ENCODE measurements at regions not wholly inside any gene's neighbourhood (a gene's known extent, or its start where the extent isn't known, plus 50 kb on each side); places are given as distances from the start of the nearest gene placed in this dataset.

GRCh38 chr17:83151056-83151441 is 71.6 kb downstream of the METRNL start:
- no peak overlapping the region for H3K4me3 ChIP-seq (ENCODE audit: low read length in 3 of 3)
- H3K27me3 ChIP-seq (ENCODE audit: control insufficient read depth in 3 of 3, insufficient read depth in 3 of 3, low read length in 3 of 3): peaks cover 28 to 65% (median 35%) of the 10 kb centered on the region in 3 donors
- no peaks in the 10 kb centered on the region for H3K9me3 ChIP-seq (ENCODE audit: control insufficient read depth in 3 of 3, low read length in 3 of 3)
- no peak overlapping the region for H3K9ac ChIP-seq (ENCODE audit: low read depth in 1 of 3, low read length in 3 of 3)
- peaks cover 3 to 24% (median 6%) of the 10 kb centered on the region in 3 donors for H3K4me1 ChIP-seq (ENCODE audit: control insufficient read depth in 3 of 3, insufficient read depth in 3 of 3, low read length in 3 of 3)
- no peaks in the 10 kb centered on the region for H3K36me3 ChIP-seq (ENCODE audit: control insufficient read depth in 3 of 3, insufficient read depth in 3 of 3, low read length in 3 of 3)
- H3K27ac ChIP-seq (ENCODE audit: low read depth, low read length): no peak overlapping the region

DNA sequence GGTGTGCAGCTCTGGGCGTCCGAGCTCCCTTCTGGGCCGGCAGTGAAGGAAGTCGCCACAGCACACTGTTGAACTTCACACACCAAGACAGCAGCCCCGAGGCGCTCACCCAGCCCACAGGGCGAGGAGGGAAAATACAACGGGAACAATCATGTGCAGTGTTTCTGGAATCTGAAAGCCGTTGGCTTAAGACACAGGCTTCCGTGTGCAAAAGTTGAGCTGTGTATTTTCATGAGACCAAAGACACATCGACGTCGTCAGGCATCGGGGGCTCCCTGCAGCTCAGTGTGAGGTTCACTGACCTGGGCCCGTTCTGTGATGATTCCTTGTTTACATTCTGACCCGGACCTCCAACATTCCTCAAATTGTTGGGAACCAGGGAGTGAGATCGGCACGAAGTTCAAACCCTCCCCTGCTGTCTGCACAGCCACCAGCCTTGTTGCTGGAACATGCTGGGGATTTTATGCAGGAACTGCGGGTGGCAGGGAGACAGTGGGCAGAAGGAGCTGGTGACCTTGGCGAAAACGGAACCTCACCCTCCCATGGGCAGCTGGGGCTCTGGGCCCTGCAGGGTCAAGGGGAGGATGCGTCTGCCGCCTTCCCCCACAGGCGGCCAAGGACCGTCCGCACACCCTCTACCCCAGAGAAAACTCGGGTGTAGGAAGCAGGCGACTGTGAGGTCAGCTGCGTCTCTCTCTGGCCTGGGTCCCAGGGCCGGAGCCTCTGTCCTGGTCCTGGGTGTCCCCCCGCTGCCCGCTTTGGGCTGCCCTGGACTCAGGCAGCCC is 72.2 kb downstream of the METRNL start:
- Histone ChIP-seq H3K9me3 (ENCODE audit: control insufficient read depth in 3 of 3, low read length in 3 of 3) (no peaks in the 10 kb centered on the region), H3K4me3 (ENCODE audit: low read length in 3 of 3) (no peak overlapping the region), H3K36me3 (ENCODE audit: control insufficient read depth in 3 of 3, insufficient read depth in 3 of 3, low read length in 3 of 3) (no peaks in the 10 kb centered on the region), H3K27ac (ENCODE audit: low read depth, low read length) (no peak overlapping the region), H3K4me1 (ENCODE audit: control insufficient read depth in 3 of 3, insufficient read depth in 3 of 3, low read length in 3 of 3) (peaks cover 3 to 24% (median 6%) of the 10 kb centered on the region in 3 donors), H3K27me3 (ENCODE audit: control insufficient read depth in 3 of 3, insufficient read depth in 3 of 3, low read length in 3 of 3) (peaks cover 28 to 65% (median 41%) of the 10 kb centered on the region in 3 donors), H3K9ac (ENCODE audit: low read depth in 1 of 3, low read length in 3 of 3) (peak overlapping the region in 1 of 3 donors; percentile 23)

DNA sequence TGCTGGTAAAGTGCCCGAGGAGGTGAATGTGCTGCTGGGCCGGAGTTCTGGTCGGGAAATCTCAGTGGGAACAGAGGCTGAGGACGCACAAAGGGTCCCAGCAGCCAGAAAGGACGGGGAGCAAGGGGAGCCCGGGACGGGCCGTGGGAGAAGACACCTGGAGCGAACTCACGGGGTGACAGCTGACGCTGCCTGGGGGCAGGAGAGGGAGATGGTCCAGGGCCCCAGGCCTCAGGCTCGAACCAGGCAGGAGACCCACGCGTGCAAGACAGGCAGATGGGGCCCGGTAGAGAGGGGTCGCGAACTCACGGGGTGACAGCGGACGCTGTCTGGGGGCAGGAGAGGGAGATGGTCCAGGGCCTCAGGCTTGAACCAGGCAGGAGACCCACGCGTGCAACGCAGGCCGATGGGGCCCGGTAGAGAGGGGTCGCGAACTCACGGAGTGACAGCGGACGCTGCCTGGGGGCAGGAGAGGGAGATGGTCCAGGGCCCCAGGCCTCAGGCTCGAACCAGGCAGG is 72.9 kb downstream of the METRNL start:
- Histone ChIP-seq H3K4me3 (ENCODE audit: low read length in 3 of 3) (no peak overlapping the region), H3K27me3 (ENCODE audit: control insufficient read depth in 3 of 3, insufficient read depth in 3 of 3, low read length in 3 of 3) (peaks cover 28 to 65% (median 41%) of the 10 kb centered on the region in 3 donors), H3K9me3 (ENCODE audit: control insufficient read depth in 3 of 3, low read length in 3 of 3) (no peaks in the 10 kb centered on the region), H3K9ac (ENCODE audit: low read depth in 1 of 3, low read length in 3 of 3) (peak overlapping the region in 1 of 3 donors; percentile 23), H3K27ac (ENCODE audit: low read depth, low read length) (no peak overlapping the region), H3K4me1 (ENCODE audit: control insufficient read depth in 3 of 3, insufficient read depth in 3 of 3, low read length in 3 of 3) (peaks cover 3 to 24% (median 6%) of the 10 kb centered on the region in 3 donors), H3K36me3 (ENCODE audit: control insufficient read depth in 3 of 3, insufficient read depth in 3 of 3, low read length in 3 of 3) (no peaks in the 10 kb centered on the region)

GRCh38 chr17:83152745-83153611 is 73.6 kb downstream of the METRNL start:
- peaks cover 28 to 65% (median 41%) of the 10 kb centered on the region in 3 donors for H3K27me3 ChIP-seq (ENCODE audit: control insufficient read depth in 3 of 3, insufficient read depth in 3 of 3, low read length in 3 of 3)
- H3K4me3 ChIP-seq (ENCODE audit: low read length in 3 of 3): no peak overlapping the region
- no peaks in the 10 kb centered on the region for H3K9me3 ChIP-seq (ENCODE audit: control insufficient read depth in 3 of 3, low read length in 3 of 3)
- H3K27ac ChIP-seq (ENCODE audit: low read depth, low read length): no peak overlapping the region
- H3K4me1 ChIP-seq (ENCODE audit: control insufficient read depth in 3 of 3, insufficient read depth in 3 of 3, low read length in 3 of 3): peaks cover 3 to 24% (median 6%) of the 10 kb centered on the region in 3 donors
- no peaks in the 10 kb centered on the region for H3K36me3 ChIP-seq (ENCODE audit: control insufficient read depth in 3 of 3, insufficient read depth in 3 of 3, low read length in 3 of 3)
- H3K9ac ChIP-seq (ENCODE audit: low read depth in 1 of 3, low read length in 3 of 3): no peak overlapping the region

DNA sequence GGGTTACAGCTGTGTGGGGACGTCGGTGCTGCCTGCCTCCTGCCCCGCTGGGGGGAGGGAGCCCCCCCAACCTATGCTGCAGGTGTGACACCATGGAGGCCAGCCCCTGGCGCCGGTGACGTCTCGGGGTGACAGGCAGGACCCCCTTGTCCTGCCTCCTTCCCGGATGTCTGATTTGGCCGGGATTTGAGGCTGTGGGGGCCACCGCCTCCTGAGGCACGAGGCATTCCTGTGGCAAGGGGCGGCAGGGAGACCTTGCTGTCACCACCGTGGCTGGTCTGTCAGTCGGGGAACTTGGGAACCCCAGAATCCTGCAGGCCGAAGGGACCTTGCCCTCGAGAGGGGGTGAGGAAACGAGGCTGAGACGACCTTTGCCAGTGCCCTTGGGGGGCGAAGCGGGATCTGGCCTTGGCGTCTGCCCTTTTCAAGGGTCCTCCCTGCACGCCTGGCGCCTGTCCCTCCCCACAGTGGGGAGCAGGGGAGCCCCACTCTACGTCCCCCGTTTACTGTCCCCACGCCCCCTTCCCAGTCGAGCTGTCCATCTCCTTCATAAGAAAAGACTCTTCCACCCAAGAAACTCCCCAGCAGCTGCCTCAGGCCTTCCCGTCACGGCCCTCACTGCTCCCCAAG is 74.4 kb downstream of the METRNL start:
- Histone ChIP-seq H3K9ac (ENCODE audit: low read depth in 1 of 3, low read length in 3 of 3) (no peak overlapping the region), H3K9me3 (ENCODE audit: control insufficient read depth in 3 of 3, low read length in 3 of 3) (no peaks in the 10 kb centered on the region), H3K4me1 (ENCODE audit: control insufficient read depth in 3 of 3, insufficient read depth in 3 of 3, low read length in 3 of 3) (peaks cover 3 to 24% (median 6%) of the 10 kb centered on the region in 3 donors), H3K36me3 (ENCODE audit: control insufficient read depth in 3 of 3, insufficient read depth in 3 of 3, low read length in 3 of 3) (no peaks in the 10 kb centered on the region), H3K27ac (ENCODE audit: low read depth, low read length) (no peak overlapping the region), H3K4me3 (ENCODE audit: low read length in 3 of 3) (no peak overlapping the region), H3K27me3 (ENCODE audit: control insufficient read depth in 3 of 3, insufficient read depth in 3 of 3, low read length in 3 of 3) (peaks cover 25 to 61% (median 41%) of the 10 kb centered on the region in 3 donors)

DNA sequence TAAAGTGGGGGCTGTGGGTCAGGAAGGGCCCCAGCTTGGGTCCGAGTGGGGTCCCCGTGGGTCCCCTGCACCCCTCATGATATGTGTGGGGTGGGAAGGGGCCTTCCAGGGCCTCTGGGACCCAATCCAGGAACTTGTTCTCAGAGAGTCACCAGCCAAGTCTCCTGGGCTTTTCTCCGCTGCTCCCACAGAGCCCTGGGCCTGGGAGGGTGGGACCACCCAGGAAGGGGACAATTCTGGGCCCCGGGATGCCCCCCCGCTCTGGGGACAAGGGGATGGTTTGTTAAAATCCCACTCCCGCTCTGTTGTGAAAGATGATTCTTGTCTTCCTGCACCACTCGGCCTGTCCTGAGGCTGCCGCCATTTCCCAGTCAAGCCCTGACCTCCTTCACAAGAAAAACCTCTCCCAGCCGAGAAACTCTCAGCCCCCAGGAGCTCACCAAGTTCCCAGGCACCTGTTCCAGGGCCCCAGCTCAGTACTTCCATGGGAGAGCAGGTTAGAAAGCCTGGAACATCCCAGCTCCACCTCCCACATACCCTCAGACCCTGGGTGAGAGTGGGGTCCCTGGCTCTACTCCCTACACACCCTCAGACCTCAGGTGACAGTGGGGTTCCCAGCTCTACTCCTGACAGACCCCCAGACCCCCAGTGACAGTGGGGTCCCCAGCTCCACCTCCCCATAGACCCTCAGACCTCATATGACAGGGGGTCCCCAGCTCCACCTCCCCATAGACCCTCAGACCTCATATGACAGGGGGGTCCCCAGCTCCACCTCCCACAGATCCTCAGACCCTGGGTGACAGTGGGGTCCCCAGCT is 75.1 kb downstream of the METRNL start:
- no peaks in the 10 kb centered on the region for H3K9me3 ChIP-seq (ENCODE audit: control insufficient read depth in 3 of 3, low read length in 3 of 3)
- H3K27me3 ChIP-seq (ENCODE audit: control insufficient read depth in 3 of 3, insufficient read depth in 3 of 3, low read length in 3 of 3): peaks cover 24 to 54% (median 39%) of the 10 kb centered on the region in 3 donors
- no peak overlapping the region for H3K4me3 ChIP-seq (ENCODE audit: low read length in 3 of 3)
- peaks cover 3 to 24% (median 6%) of the 10 kb centered on the region in 3 donors for H3K4me1 ChIP-seq (ENCODE audit: control insufficient read depth in 3 of 3, insufficient read depth in 3 of 3, low read length in 3 of 3)
- no peaks in the 10 kb centered on the region for H3K36me3 ChIP-seq (ENCODE audit: control insufficient read depth in 3 of 3, insufficient read depth in 3 of 3, low read length in 3 of 3)
- H3K27ac ChIP-seq (ENCODE audit: low read depth, low read length): no peak overlapping the region
- H3K9ac ChIP-seq (ENCODE audit: low read depth in 1 of 3, low read length in 3 of 3): no peak overlapping the region

DNA sequence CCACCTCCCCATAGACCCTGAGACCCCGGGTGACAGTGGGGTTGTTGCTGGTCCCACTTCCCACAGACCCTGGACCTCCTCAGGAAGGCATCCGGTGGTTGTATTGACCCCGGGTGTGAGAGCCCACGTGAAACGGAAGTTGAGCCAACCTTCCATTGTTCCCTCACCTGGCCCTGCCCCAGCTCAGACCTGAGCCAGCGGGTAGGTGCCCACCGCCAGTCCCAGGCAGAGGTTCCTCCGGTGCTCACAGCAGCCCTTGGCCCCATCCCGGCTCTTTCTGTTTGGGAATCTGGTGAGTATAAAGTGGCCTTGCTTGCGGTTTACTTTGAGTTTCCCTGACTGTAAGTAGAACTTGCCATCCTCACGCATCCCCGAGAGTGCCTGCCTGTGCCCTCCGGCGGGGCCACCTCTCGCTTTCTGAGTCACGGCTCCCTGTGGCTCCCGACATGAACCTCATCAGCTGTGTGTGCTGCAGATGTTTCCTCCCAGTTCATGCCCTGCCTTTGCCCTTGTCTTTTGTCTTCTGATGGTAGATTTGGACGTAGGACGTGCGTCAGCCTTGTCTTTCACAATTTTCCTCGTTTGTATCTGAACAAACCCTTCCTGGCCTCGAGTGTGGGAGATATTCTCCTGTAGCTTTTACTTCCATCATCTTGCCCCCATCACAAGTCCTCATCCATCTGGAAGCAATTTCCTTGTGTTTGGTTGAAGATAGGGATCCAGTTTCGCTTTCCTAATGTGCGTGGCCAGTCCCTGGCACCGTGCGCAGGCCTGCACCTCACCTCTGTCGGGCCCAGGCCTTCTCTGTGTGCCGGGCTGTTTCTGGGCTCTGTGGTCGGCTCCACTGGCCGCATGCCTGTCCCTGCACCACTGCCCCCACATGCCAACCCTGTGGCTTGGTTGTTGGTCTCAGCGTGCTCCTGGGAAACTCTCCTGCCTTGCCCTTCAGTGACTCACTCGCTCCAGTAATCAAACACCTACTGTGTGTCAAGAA is 76.0 kb downstream of the METRNL start:
- peak overlapping the region in 1 of 3 donors; percentile 35 for H3K4me3 ChIP-seq (ENCODE audit: low read length in 3 of 3)
- H3K9me3 ChIP-seq (ENCODE audit: control insufficient read depth in 3 of 3, low read length in 3 of 3): no peaks in the 10 kb centered on the region
- H3K27ac ChIP-seq (ENCODE audit: low read depth, low read length): no peak overlapping the region
- peaks cover 16 to 49% (median 39%) of the 10 kb centered on the region in 3 donors for H3K27me3 ChIP-seq (ENCODE audit: control insufficient read depth in 3 of 3, insufficient read depth in 3 of 3, low read length in 3 of 3)
- no peaks in the 10 kb centered on the region for H3K36me3 ChIP-seq (ENCODE audit: control insufficient read depth in 3 of 3, insufficient read depth in 3 of 3, low read length in 3 of 3)
- H3K9ac ChIP-seq (ENCODE audit: low read depth in 1 of 3, low read length in 3 of 3): no peak overlapping the region
- peaks cover 3 to 24% (median 6%) of the 10 kb centered on the region in 3 donors for H3K4me1 ChIP-seq (ENCODE audit: control insufficient read depth in 3 of 3, insufficient read depth in 3 of 3, low read length in 3 of 3)

DNA sequence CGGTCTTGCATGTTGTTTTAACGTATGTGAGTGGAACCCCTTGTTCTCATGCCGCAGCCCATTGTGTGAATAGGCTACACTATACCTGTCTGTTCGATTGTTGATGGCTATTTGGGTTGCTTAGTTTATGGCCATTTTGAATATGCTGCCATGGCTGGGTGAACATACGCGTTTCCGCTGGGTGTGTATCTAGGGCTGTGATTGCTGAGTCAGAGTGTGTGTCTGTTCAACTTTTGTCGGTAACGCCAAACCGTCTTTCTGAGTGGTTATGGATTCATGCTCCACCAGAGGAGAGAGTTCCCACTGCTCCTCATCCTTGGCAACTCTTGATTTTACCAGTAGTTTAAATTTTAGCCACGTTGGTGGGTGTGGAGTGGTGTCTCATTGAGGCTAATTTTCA is 77.0 kb downstream of the METRNL start:
- H3K27ac ChIP-seq (ENCODE audit: low read depth, low read length): no peak overlapping the region
- no peaks in the 10 kb centered on the region for H3K9me3 ChIP-seq (ENCODE audit: control insufficient read depth in 3 of 3, low read length in 3 of 3)
- H3K4me3 ChIP-seq (ENCODE audit: low read length in 3 of 3): no peak overlapping the region
- no peak overlapping the region for H3K9ac ChIP-seq (ENCODE audit: low read depth in 1 of 3, low read length in 3 of 3)
- H3K4me1 ChIP-seq (ENCODE audit: control insufficient read depth in 3 of 3, insufficient read depth in 3 of 3, low read length in 3 of 3): peaks cover 3 to 23% (median 6%) of the 10 kb centered on the region in 3 donors
- peaks cover 19 to 47% (median 33%) of the 10 kb centered on the region in 3 donors for H3K27me3 ChIP-seq (ENCODE audit: control insufficient read depth in 3 of 3, insufficient read depth in 3 of 3, low read length in 3 of 3)
- no peaks in the 10 kb centered on the region for H3K36me3 ChIP-seq (ENCODE audit: control insufficient read depth in 3 of 3, insufficient read depth in 3 of 3, low read length in 3 of 3)

Measured in skeletal muscle tissue (tissue), 3 donors.